IPS DF 6.9 (cell line): ENCODE measurements at regions not wholly inside any gene's neighbourhood (a gene's known extent, or its start where the extent isn't known, plus 50 kb on each side); places are given as distances from the start of the nearest gene placed in this dataset.

Experiments
- DNase-seq: peaks from one replicate; pipeline ENCODE4 v3.0.0-alpha.2; 2013; ENCODE audit warnings: low read depth, low spot score
- H3K27ac ChIP-seq: one replicate; pipeline ENCODE4 v1.5.1; 2013; ENCODE audit warnings: low read length, control low read depth
- H3K27me3 ChIP-seq: 2 replicates; pipeline ENCODE4 v1.6.1; 2013; ENCODE audit warnings: mild to moderate bottlenecking, low read length; ENCODE audit not compliant: control insufficient read depth, insufficient read depth
- H3K36me3 ChIP-seq: 2 replicates; pipeline ENCODE4 v1.6.1; 2013; ENCODE audit warnings: low read length; ENCODE audit not compliant: control insufficient read depth, insufficient read depth
- H3K4me1 ChIP-seq: 2 replicates; pipeline ENCODE4 v1.6.1; 2013; ENCODE audit warnings: low read length; ENCODE audit not compliant: control insufficient read depth, insufficient read depth
- H3K4me3 ChIP-seq: 2 replicates; pipeline ENCODE4 v1.5.1; 2013; ENCODE audit warnings: mild to moderate bottlenecking, low read length
- H3K9me3 ChIP-seq: 2 replicates; pipeline ENCODE4 v1.6.1; 2013; ENCODE audit warnings: low read length, inconsistent platforms; ENCODE audit not compliant: control insufficient read depth, insufficient read depth
- WGBS: extraction: QIAGEN DNeasy Blood & Tissue Kit; methylation state at CpG from one replicate; pipeline ENCODE4 v1.1.7; 2013; ENCODE audit warnings: mixed read lengths, missing lambda C conversion rate; ENCODE audit not compliant: insufficient read length, insufficient coverage; 5-methylcytosine and 5-hydroxymethylcytosine counted together

DNA sequence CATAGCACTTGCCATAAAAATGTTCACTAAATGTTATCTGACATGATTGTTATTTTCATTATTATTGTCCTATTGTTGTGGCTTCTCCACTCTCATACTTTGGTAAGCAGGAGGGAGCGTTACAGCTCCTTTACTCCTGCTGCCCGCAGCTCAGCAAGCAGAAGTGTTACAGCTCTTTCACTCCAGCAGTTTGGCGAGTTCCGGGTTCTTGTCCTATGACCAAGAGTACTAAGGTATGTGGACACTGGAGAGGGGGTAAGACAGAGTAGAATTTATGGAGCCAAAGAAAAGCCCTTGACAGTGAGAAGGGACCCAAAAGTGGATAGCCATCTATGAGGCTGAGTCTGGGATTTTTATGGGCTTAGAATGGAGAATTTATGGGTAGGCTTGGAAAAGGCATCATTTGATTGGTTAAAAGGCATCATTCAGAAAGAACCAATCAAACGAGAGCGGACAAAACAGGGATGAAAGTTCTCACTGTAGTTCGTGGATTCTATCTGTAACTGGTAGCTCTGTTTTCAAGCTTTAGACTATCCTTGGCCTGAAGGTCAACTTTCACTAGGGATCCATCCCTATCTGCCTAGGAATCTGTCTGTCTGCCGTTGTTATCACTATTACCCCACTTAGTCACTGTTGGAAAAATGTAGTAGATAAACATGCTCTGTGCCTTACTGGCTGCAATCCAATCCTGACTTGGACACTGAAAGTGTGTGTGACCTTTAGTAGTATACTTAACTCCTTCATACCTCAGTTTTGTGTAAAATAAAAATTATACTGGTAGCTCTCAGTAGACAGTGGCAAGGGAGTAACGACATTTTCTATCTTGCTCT, 545.6 kb upstream of the LCORL start:
- no peak for DNase-seq
- Histone ChIP-seq H3K36me3 (no peaks in the 10 kb centered on the region), H3K9me3 (no peaks in the 10 kb centered on the region), H3K4me1 (no peaks in the 10 kb centered on the region), H3K27me3 (no peaks in the 10 kb centered on the region), H3K4me3 (no peak overlapping the region), H3K27ac (no peak overlapping the region)
- no CpG with 5 or more reads among the region's 9 CpGs for WGBS

DNA sequence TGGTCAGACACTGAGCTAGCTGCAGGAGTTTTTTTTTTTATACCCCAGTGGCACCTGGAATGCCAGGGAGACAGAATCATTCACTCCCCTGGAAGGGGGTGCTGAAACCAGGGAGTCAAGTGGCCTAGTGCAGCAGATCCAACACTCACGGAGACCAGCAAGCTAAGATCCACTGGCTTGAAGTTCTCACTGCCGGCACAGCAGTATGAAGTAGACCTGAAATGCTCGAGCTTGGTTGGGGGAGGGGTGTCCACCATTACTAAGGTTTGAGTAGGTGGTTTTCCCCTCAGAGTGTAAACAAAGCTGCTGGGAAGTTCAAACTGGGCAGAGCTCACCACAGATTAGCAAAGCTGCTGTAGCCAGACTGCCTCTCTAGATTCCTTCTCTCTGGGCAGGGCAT, 537.9 kb upstream of the LCORL start:
- no peak for DNase-seq
- no CpG with 5 or more reads among the region's 3 CpGs for WGBS

GRCh38 chr4:18556402-18556801, 534.8 kb upstream of the LCORL start:
- Histone ChIP-seq H3K4me1 (no peaks in the 10 kb centered on the region), H3K27ac (no peak overlapping the region), H3K4me3 (no peak overlapping the region), H3K9me3 (no peaks in the 10 kb centered on the region), H3K27me3 (no peaks in the 10 kb centered on the region), H3K36me3 (no peaks in the 10 kb centered on the region)
- no CpG with 5 or more reads among the region's 1 CpG for WGBS
- DNase-seq: no peak

More for the DNA sequence above, 537.9 kb upstream of the LCORL start:
- Histone ChIP-seq H3K4me3 (no peak overlapping the region), H3K36me3 (no peaks in the 10 kb centered on the region), H3K27ac (no peak overlapping the region), H3K9me3 (no peaks in the 10 kb centered on the region), H3K4me1 (no peaks in the 10 kb centered on the region), H3K27me3 (no peaks in the 10 kb centered on the region)

DNA sequence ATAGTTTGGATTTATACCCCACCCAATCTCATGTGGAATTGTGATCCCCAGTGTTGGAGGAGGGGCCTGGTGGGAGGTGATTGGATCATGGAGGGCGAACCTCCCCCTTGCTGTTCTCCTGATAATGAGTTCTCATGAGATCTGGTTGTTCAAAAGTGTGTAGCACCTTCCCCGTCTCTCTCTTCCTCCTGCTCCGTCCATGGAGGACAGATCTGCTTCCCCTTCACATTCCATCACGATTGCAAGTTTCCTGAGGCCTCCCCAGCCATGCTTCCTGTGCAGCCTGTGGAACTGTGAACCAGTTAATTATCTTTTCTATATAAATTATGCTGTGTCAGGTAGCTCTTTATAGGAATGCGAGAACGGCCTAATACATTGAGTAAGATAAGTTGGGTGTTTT, 518.8 kb upstream of the LCORL start:
- no CpG with 5 or more reads among the region's 6 CpGs for WGBS
- no peaks in the 10 kb centered on the region for H3K4me1 ChIP-seq
- no peak for DNase-seq
- no peaks in the 10 kb centered on the region for H3K36me3 ChIP-seq
- no peaks in the 10 kb centered on the region for H3K9me3 ChIP-seq
- H3K27ac ChIP-seq: no peak overlapping the region
- no peaks in the 10 kb centered on the region for H3K27me3 ChIP-seq
- no peak overlapping the region for H3K4me3 ChIP-seq

DNA sequence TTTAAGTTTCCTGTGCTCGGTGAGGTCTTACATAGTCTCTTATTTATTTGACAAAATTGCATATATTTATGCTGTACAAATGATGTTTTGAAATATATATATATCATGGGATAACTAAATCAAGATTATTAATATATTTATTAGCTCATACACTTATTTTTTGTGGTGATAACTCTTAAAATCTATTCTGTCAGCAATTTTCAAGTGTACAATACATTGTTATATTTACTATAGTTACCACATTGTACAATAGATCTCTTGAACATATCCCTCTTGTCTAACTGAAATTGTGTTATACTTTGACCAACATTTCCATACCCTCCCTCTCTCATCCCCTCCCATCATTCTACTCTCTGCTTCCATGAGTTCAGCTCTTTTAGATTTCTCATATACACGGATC, 516.6 kb upstream of the LCORL start:
- Histone ChIP-seq H3K4me3 (no peak overlapping the region), H3K9me3 (no peaks in the 10 kb centered on the region), H3K36me3 (no peaks in the 10 kb centered on the region), H3K4me1 (no peaks in the 10 kb centered on the region), H3K27ac (no peak overlapping the region), H3K27me3 (no peaks in the 10 kb centered on the region)
- WGBS: no CpG with 5 or more reads among the region's 2 CpGs
- DNase-seq: no peak

GRCh38 chr4:18536428-18536827, 514.9 kb upstream of the LCORL start:
- Histone ChIP-seq H3K27ac (no peak overlapping the region), H3K36me3 (no peaks in the 10 kb centered on the region), H3K9me3 (no peaks in the 10 kb centered on the region), H3K27me3 (no peaks in the 10 kb centered on the region), H3K4me3 (no peak overlapping the region), H3K4me1 (no peaks in the 10 kb centered on the region)
- no CpG with 5 or more reads among the region's 2 CpGs for WGBS
- peak; percentile 27 for DNase-seq

- no peaks in the 10 kb centered on the region for H3K36me3 ChIP-seq
- H3K27me3 ChIP-seq: no peaks in the 10 kb centered on the region
- DNase-seq: no peak
- H3K4me1 ChIP-seq: no peaks in the 10 kb centered on the region
- no peaks in the 10 kb centered on the region for H3K9me3 ChIP-seq
- H3K4me3 ChIP-seq: no peak overlapping the region
- H3K27ac ChIP-seq: no peak overlapping the region
These were observed 514.4 kb upstream of the LCORL start for GRCh38 chr4:18535948-18536347.

GRCh38 chr4:18533262-18533775, 511.8 kb upstream of the LCORL start:
- Histone ChIP-seq H3K4me3 (no peak overlapping the region), H3K27ac (no peak overlapping the region), H3K36me3 (no peaks in the 10 kb centered on the region), H3K27me3 (no peaks in the 10 kb centered on the region), H3K9me3 (no peaks in the 10 kb centered on the region), H3K4me1 (no peaks in the 10 kb centered on the region)
- no CpG with 5 or more reads among the region's 3 CpGs for WGBS
- no peak for DNase-seq

GRCh38 chr4:18531731-18532130, 510.2 kb upstream of the LCORL start:
- Histone ChIP-seq H3K4me3 (no peak overlapping the region), H3K9me3 (no peaks in the 10 kb centered on the region), H3K27me3 (no peaks in the 10 kb centered on the region), H3K27ac (no peak overlapping the region), H3K36me3 (no peaks in the 10 kb centered on the region), H3K4me1 (no peaks in the 10 kb centered on the region; the same call in 1 of the 2 replicates)
- no CpG with 5 or more reads among the region's 4 CpGs for WGBS
- no peak for DNase-seq

DNA sequence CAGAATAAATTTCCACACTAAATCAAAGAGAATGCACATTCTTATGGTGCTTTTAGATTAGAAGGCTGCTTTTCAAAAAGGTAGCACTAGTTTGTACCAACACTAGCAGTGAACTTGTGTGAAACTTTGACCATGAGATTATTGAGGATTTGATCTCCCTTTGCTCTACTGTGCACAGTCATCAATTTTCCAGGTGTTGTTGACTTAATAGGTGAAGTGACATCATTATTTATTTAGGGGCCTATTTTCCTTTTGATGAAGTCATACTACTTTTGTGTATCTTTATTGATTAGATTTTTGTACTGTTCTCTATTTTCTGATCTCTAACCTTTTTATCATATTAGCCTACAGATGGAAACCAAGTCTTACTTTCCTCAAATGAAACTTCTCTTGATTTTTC, 507.9 kb upstream of the LCORL start:
- no peaks in the 10 kb centered on the region for H3K27me3 ChIP-seq
- no peak overlapping the region for H3K27ac ChIP-seq
- H3K4me3 ChIP-seq: no peak overlapping the region
- no peaks in the 10 kb centered on the region; the same call in 1 of the 2 replicates for H3K4me1 ChIP-seq
- DNase-seq: no peak
- no peaks in the 10 kb centered on the region for H3K36me3 ChIP-seq
- no peaks in the 10 kb centered on the region for H3K9me3 ChIP-seq

- DNase-seq: no peak
- Histone ChIP-seq H3K27ac (no peak overlapping the region), H3K36me3 (no peaks in the 10 kb centered on the region), H3K4me1 (no peaks in the 10 kb centered on the region; the same call in 1 of the 2 replicates), H3K27me3 (no peaks in the 10 kb centered on the region), H3K9me3 (no peaks in the 10 kb centered on the region), H3K4me3 (no peak overlapping the region)
- WGBS: no CpG with 5 or more reads among the region's 4 CpGs
These were observed 503.1 kb upstream of the LCORL start for GRCh38 chr4:18524667-18525066.
